Cardiac fibroblast (primary cell): ENCODE measurements at regions not wholly inside any gene's neighbourhood (a gene's known extent, or its start where the extent isn't known, plus 50 kb on each side); places are given as distances from the start of the nearest gene placed in this dataset.

Experiments
- DNase-seq, 2 donors: peaks; one replicate each; pipeline versions ENCODE4 v3.0.0 to v3.0.0-alpha.2; 2010; ENCODE audit warnings: low read depth in 2 of 2
- H3K4me3 ChIP-seq, 2 donors: replicated peaks in 1 of 2; 1 replicate in 1 of 2; 2 replicates in 1 of 2; pipeline ENCODE4 v1.5.1; 2011; ENCODE audit warnings: low read depth in 2 of 2, low read length in 2 of 2, mild to moderate bottlenecking in 2 of 2, moderate library complexity in 1 of 2
- CTCF ChIP-seq: IDR thresholded peaks from one replicate; pipeline ENCODE4 v1.5.1; 2011; ENCODE audit warnings: low read depth, mild to moderate bottlenecking, low read length, inconsistent platforms

GRCh38 chr17:70503449-70503848, 334.1 kb downstream of the KCNJ2 start:
- no peak for DNase-seq

GRCh38 chr17:70510288-70510687, 341.0 kb downstream of the KCNJ2 start:
- no peak for DNase-seq
- no peak for TF ChIP-seq CTCF
- no peak overlapping the region for H3K4me3 ChIP-seq

More at GRCh38 chr17:70503449-70503848, 334.1 kb downstream of the KCNJ2 start:
- no peak overlapping the region for H3K4me3 ChIP-seq
- no peak for TF ChIP-seq CTCF

GRCh38 chr17:70517816-70518215, 348.5 kb downstream of the KCNJ2 start:
- no peak for DNase-seq
- TF ChIP-seq CTCF, result no peak
- H3K4me3 ChIP-seq, result no peak overlapping the region

DNA sequence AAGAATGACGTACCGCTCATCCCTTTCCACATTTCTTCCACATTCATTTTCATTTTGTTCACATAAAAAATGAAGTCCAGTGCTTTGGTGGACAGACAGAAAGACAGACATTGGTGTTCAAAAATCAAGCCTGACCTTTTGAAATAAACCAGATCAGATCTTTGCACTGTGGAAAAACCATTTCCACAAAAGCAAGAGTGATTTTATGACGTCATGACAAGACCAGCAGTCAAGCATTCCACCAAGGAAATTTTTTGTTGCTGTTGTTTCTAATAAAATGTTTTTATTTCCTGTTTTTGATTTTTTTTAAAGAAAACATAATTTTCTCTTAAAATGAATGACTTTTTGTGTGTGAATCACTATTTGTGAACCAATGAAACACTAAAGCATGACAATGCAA, 350.0 kb downstream of the KCNJ2 start:
- TF ChIP-seq CTCF, result no peak
- no peak for DNase-seq
- H3K4me3 ChIP-seq, result no peak overlapping the region

DNA sequence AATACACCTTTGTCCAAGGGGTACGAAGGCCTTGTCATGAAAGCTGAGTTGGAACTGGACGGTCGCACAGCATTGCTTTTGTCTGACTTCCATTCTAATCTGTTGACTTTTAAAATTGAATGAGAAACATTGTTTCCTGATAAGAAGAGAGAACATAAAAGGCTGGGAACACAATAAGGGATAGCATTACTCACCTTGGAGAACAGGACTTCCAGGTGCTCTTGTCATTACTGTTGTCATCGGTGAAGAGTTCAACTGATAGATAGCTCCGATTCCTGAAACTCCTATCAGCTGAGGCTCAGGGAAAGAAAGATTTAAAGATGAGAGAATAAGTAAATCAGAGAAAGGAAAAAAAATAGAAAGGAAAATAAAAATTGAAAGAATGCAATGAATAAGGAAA, 351.1 kb downstream of the KCNJ2 start:
- TF ChIP-seq CTCF, result no peak
- no peak overlapping the region for H3K4me3 ChIP-seq
- no peak for DNase-seq

DNA sequence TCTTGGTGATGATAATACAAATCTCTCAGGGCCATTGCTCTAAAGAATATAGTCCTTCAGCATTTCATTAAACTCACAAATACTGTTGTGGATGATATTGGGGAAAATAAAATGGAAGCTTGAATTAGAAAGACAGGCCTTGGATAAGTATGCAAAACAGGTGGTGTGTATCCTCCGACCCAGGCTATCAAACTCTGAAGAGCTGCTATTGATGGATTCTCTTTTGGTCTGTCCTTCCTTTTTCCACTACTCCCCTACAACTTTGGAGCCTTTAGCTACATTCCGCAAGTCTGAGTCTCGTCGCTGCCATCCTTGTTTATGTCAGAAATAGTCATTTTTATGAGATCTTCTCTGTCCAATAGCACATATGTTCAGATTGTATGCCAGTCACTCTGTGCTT, 351.6 kb downstream of the KCNJ2 start:
- no peak for DNase-seq
- no peak overlapping the region for H3K4me3 ChIP-seq
- TF ChIP-seq CTCF, result no peak

- no peak overlapping the region for H3K4me3 ChIP-seq
- peak; percentile 3 to 48 for DNase-seq
- no peak for TF ChIP-seq CTCF
These were observed 352.5 kb downstream of the KCNJ2 start for GRCh38 chr17:70521821-70522256.
